ENCODE measurements at regions not wholly inside any gene's neighbourhood (a gene's known extent, or its start where the extent isn't known, plus 50 kb on each side); places are given as distances from the start of the nearest gene placed in this dataset.
"Not testable (repeated sequence)": the region's sequence is repeated elsewhere in the genome, so short reads cannot be mapped to it uniquely, and the experiment has no call there.

DNA sequence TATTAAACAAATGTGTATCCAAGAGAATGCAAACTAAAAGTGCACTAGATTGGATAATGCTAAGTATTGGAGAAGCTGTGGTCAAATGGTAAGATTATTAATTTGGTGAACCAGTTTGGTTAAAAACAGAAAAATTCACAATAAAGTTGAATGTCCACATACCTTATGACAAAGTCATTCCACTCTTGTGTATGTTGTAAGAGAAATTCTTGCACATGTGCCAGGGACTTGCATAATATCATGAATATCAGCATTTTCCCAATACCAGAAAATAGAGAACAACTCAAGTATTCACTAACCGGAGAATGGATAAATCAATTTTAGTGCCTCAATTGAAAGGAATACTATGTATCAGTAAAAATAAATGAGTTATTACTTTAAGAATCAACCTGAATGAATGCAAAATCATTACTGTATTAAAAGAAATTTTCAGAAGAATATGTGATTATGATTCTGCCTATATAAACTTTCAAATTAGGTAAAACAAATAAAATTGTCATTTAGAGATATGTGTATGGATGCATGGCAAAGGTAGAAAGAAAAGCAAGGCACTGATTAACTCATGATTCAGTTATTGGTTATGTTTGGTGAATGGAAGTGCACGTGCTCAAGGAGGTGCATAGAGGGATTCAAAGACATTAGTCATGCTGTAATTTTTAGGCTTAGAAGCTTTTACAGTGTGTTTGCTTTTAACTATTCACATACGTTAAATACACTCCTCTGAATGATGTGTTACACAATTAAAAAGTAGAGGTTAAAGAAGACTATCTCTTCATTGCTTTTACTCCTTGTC is 217.4 kb upstream of the KCNK2 start:
- POLR2A ChIA-PET, result no interaction called here
- no peak overlapping the region for H3K4me3 Mint-ChIP-seq
- H3K27ac Mint-ChIP-seq, result no peak overlapping the region
- CTCF ChIA-PET, result no interaction called here
- no peaks in the 10 kb centered on the region for H3K4me1 Mint-ChIP-seq
- TF ChIP-seq ZNF263 (CRISPR knock-in tag; IDR thresholded peaks at IDR 0.05; ENCODE audit: low read depth), result no peak
- no peak for TF ChIP-seq FOXP1 (CRISPR knock-in tag; IDR thresholded peaks at IDR 0.05; ENCODE audit: borderline replicate concordance)
- no peak for TF ChIP-seq ZSCAN18 (CRISPR knock-in tag; IDR thresholded peaks at IDR 0.05)
- TF ChIP-seq, protein P1, sequence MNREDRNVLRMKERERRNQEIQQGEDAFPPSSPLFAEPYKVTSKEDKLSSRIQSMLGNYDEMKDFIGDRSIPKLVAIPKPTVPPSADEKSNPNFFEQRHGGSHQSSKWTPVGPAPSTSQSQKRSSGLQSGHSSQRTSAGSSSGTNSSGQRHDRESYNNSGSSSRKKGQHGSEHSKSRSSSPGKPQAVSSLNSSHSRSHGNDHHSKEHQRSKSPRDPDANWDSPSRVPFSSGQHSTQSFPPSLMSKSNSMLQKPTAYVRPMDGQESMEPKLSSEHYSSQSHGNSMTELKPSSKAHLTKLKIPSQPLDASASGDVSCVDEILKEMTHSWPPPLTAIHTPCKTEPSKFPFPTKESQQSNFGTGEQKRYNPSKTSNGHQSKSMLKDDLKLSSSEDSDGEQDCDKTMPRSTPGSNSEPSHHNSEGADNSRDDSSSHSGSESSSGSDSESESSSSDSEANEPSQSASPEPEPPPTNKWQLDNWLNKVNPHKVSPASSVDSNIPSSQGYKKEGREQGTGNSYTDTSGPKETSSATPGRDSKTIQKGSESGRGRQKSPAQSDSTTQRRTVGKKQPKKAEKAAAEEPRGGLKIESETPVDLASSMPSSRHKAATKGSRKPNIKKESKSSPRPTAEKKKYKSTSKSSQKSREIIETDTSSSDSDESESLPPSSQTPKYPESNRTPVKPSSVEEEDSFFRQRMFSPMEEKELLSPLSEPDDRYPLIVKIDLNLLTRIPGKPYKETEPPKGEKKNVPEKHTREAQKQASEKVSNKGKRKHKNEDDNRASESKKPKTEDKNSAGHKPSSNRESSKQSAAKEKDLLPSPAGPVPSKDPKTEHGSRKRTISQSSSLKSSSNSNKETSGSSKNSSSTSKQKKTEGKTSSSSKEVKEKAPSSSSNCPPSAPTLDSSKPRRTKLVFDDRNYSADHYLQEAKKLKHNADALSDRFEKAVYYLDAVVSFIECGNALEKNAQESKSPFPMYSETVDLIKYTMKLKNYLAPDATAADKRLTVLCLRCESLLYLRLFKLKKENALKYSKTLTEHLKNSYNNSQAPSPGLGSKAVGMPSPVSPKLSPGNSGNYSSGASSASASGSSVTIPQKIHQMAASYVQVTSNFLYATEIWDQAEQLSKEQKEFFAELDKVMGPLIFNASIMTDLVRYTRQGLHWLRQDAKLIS (CRISPR knock-in tag; IDR thresholded peaks at IDR 0.05; ENCODE audit: borderline replicate concordance), result no peak
- no peak for TF ChIP-seq ZNF138 (CRISPR knock-in tag; conservative IDR thresholded peaks at IDR 0.05)
- TF ChIP-seq NR1H2 (CRISPR knock-in tag; IDR thresholded peaks at IDR 0.05), result no peak
- TF ChIP-seq, protein P2, sequence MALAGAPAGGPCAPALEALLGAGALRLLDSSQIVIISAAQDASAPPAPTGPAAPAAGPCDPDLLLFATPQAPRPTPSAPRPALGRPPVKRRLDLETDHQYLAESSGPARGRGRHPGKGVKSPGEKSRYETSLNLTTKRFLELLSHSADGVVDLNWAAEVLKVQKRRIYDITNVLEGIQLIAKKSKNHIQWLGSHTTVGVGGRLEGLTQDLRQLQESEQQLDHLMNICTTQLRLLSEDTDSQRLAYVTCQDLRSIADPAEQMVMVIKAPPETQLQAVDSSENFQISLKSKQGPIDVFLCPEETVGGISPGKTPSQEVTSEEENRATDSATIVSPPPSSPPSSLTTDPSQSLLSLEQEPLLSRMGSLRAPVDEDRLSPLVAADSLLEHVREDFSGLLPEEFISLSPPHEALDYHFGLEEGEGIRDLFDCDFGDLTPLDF (CRISPR knock-in tag; IDR thresholded peaks at IDR 0.05), result no peak
- no peak for TF ChIP-seq PRDM15 (CRISPR knock-in tag; IDR thresholded peaks at IDR 0.05)
- TF ChIP-seq HMGA2 (CRISPR knock-in tag; IDR thresholded peaks at IDR 0.05), result no peak
- TF ChIP-seq ERG (CRISPR knock-in tag; IDR thresholded peaks at IDR 0.05), result no peak
- no peak for TF ChIP-seq JUN (CRISPR knock-in tag; IDR thresholded peaks at IDR 0.05)
- no peak for TF ChIP-seq TEAD1 (CRISPR knock-in tag; IDR thresholded peaks at IDR 0.05)
- TF ChIP-seq PRRX2 (CRISPR knock-in tag; IDR thresholded peaks at IDR 0.05), result no peak
- TF ChIP-seq, protein P3, sequence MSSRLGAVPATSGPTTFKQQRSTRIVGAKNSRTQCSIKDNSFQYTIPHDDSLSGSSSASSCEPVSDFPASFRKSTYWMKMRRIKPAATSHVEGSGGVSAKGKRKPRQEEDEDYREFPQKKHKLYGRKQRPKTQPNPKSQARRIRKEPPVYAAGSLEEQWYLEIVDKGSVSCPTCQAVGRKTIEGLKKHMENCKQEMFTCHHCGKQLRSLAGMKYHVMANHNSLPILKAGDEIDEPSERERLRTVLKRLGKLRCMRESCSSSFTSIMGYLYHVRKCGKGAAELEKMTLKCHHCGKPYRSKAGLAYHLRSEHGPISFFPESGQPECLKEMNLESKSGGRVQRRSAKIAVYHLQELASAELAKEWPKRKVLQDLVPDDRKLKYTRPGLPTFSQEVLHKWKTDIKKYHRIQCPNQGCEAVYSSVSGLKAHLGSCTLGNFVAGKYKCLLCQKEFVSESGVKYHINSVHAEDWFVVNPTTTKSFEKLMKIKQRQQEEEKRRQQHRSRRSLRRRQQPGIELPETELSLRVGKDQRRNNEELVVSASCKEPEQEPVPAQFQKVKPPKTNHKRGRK (CRISPR knock-in tag; IDR thresholded peaks at IDR 0.05; ENCODE audit: borderline replicate concordance), result no peak
- H3K36me3 Mint-ChIP-seq, result peaks cover 3% of the 10 kb centered on the region; the same call in 1 of the 2 replicates
- H3K9me3 Mint-ChIP-seq, result peaks cover 9% of the 10 kb centered on the region; the same call in 1 of the 2 replicates
- H3K27me3 Mint-ChIP-seq (ENCODE audit: low read depth), result no peaks in the 10 kb centered on the region
- ATAC-seq (no peak), DNase-seq (ENCODE audit: low spot score) (no peak)

DNA sequence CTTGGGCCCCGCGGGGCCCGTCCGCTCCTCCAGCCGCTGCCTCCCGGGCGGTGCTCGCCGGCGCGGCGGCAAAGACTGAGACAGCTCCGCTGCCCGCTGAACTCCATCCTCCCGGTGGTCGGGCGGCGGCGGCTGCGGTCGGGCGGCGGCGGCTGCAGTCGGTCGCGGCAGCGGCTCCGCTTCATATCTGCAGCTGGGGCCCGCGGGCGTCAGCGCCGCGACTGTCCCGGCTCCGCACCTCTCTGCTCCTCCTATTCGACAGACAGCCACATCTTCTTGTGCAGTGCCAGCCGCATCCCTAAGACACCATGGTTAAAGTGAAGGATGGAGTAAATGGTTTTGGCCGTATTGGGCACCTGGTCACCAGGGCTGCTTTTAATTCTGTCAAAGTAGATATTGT is 212.1 kb upstream of the KCNK2 start:
- H3K9me3 Mint-ChIP-seq, result peaks cover 18% of the 10 kb centered on the region
- H3K36me3 Mint-ChIP-seq; H3K27ac Mint-ChIP-seq; H3K27me3 Mint-ChIP-seq (ENCODE audit: low read depth); ATAC-seq; POLR2A ChIA-PET; DNase-seq (ENCODE audit: low spot score); H3K4me1 Mint-ChIP-seq; CTCF ChIA-PET; H3K4me3 Mint-ChIP-seq: not testable (repeated sequence)

Measured in WTC11 (cell line).